ENCODE measurements at regions not wholly inside any gene's neighbourhood (a gene's known extent, or its start where the extent isn't known, plus 50 kb on each side); places are given as distances from the start of the nearest gene placed in this dataset.

DNA sequence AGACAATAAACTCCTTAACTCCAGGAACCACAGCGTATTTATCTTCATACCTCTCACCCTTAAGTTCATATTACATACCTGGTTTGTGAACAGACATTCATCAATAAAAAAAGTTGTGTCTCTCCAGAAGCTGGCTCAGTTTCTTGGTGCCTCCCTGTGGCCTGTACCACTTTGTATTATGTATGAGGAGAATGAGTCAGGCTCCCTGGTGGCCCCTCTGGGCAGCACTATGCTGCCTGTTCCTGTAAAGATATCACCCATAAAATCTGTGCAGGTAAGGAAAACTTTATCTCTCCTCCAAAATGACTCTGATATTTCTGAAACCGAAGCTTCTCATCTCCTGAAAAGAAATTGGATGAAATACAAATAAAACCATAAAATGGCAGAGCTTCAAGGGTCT, 198.4 kb upstream of the NT5C1B start:
- TF ChIP-seq ZFX (IDR thresholded peaks at IDR 0.05) (no peak), CTCF (conservative IDR thresholded peaks at IDR 0.05) (no peak)
